IMR-90 (cell line): ENCODE measurements at regions not wholly inside any gene's neighbourhood (a gene's known extent, or its start where the extent isn't known, plus 50 kb on each side); places are given as distances from the start of the nearest gene placed in this dataset.

Experiments used
- BHLHE40 ChIP-seq: fragments of 150-350 bp; IDR thresholded peaks from 2 replicates; pipeline ENCODE4 v1.6.1; 2016; ENCODE audit warnings: mild to moderate bottlenecking, low read depth, low read length
- POLR2A ChIP-seq: IDR thresholded peaks from 2 replicates; pipeline ENCODE4 v1.6.1; 2012; ENCODE audit warnings: mild to moderate bottlenecking, low read depth, low read length
- RCOR1 ChIP-seq: IDR thresholded peaks from 2 replicates; pipeline ENCODE4 v1.6.1; 2012; ENCODE audit warnings: mild to moderate bottlenecking, low read length, improper control_type of control experiment; ENCODE audit not compliant: insufficient replicate concordance
- SMC3 ChIP-seq: fragments of 150-350 bp; IDR thresholded peaks from 2 replicates; pipeline ENCODE4 v1.6.1; 2016; ENCODE audit warnings: low read depth, mild to moderate bottlenecking, antibody characterized with exemption, low read length, moderate library complexity
- TF ChIP-seq, protein P1 (sequence below): conservative IDR thresholded peaks from 2 replicates; pipeline ENCODE4 v1.5.1; 2012; ENCODE audit warnings: mild to moderate bottlenecking, low read depth, low read length, improper control_type of control experiment
- TF ChIP-seq, protein P2 (sequence below): fragments of 150-350 bp; IDR thresholded peaks from 2 replicates; pipeline ENCODE4 v1.6.1; 2017; ENCODE audit warnings: mild to moderate bottlenecking, antibody characterized with exemption, low read length, low read depth

DNA sequence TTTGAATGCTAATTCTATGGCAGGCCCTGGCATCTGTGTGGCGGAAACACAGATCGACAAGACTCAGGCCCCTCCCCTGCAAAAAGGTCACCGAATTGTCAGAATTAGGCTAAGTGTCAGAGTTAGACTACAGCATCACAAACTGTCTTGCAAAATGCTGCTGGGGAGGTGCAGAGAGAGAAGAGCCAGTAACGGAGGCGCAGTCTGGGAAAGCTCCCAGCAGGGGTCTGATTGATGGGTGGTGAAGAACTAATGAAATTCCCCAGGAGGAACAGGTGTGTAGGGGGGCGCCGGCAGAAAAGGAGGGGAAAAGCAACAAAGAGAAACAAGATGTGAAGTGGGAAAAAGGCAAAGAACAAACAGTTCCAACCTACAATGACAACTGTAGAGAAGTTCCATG lies 72.7 kb upstream of the TAMM41 start:
- no peak for TF ChIP-seq POLR2A
- TF ChIP-seq, protein P1, sequence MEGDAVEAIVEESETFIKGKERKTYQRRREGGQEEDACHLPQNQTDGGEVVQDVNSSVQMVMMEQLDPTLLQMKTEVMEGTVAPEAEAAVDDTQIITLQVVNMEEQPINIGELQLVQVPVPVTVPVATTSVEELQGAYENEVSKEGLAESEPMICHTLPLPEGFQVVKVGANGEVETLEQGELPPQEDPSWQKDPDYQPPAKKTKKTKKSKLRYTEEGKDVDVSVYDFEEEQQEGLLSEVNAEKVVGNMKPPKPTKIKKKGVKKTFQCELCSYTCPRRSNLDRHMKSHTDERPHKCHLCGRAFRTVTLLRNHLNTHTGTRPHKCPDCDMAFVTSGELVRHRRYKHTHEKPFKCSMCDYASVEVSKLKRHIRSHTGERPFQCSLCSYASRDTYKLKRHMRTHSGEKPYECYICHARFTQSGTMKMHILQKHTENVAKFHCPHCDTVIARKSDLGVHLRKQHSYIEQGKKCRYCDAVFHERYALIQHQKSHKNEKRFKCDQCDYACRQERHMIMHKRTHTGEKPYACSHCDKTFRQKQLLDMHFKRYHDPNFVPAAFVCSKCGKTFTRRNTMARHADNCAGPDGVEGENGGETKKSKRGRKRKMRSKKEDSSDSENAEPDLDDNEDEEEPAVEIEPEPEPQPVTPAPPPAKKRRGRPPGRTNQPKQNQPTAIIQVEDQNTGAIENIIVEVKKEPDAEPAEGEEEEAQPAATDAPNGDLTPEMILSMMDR: no peak
- no peak for TF ChIP-seq SMC3
- TF ChIP-seq, protein P2, sequence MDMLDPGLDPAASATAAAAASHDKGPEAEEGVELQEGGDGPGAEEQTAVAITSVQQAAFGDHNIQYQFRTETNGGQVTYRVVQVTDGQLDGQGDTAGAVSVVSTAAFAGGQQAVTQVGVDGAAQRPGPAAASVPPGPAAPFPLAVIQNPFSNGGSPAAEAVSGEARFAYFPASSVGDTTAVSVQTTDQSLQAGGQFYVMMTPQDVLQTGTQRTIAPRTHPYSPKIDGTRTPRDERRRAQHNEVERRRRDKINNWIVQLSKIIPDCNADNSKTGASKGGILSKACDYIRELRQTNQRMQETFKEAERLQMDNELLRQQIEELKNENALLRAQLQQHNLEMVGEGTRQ: no peak
- TF ChIP-seq BHLHE40: no peak
- no peak for TF ChIP-seq RCOR1
